ENCODE measurements at regions not wholly inside any gene's neighbourhood (a gene's known extent, or its start where the extent isn't known, plus 50 kb on each side); places are given as distances from the start of the nearest gene placed in this dataset.

- no peak for DNase-seq (ENCODE audit: extremely low spot score)
- CTCF ChIA-PET, result no interaction called here
- POLR2A ChIA-PET, result no interaction called here
- TF ChIP-seq FOXM1 (IDR thresholded peaks at IDR 0.05; ENCODE audit: borderline replicate concordance) (no peak), NFRKB (IDR thresholded peaks at IDR 0.05) (no peak), TARDBP (IDR thresholded peaks at IDR 0.05) (no peak), LEF1 (IDR thresholded peaks at IDR 0.05; ENCODE audit: borderline replicate concordance) (no peak), PKNOX1 (IDR thresholded peaks at IDR 0.05) (no peak), ZNF384 (IDR thresholded peaks at IDR 0.05) (no peak), ELF4 (IDR thresholded peaks at IDR 0.05) (no peak), L3MBTL2 (conservative IDR thresholded peaks at IDR 0.05) (no peak), SP1 (IDR thresholded peaks at IDR 0.05) (no peak), FOXA1 (IDR thresholded peaks at IDR 0.05) (no peak), SUZ12 (IDR thresholded peaks at IDR 0.05) (no peak), ARNT (IDR thresholded peaks at IDR 0.05) (no peak)
Measured at GRCh38 chr14:55902241-55902640, 216.0 kb upstream of the PELI2 start.

- POLR2A ChIA-PET, result no interaction called here
- no peak for DNase-seq (ENCODE audit: extremely low spot score)
- TF ChIP-seq LEF1 (IDR thresholded peaks at IDR 0.05; ENCODE audit: borderline replicate concordance) (no peak), FOXA1 (IDR thresholded peaks at IDR 0.05) (no peak), PKNOX1 (IDR thresholded peaks at IDR 0.05) (no peak), ELF4 (IDR thresholded peaks at IDR 0.05) (no peak), ZNF384 (IDR thresholded peaks at IDR 0.05) (no peak), FOXM1 (IDR thresholded peaks at IDR 0.05; ENCODE audit: borderline replicate concordance) (no peak), HDGF (IDR thresholded peaks at IDR 0.05; ENCODE audit: borderline replicate concordance) (no peak), L3MBTL2 (conservative IDR thresholded peaks at IDR 0.05) (no peak), SP1 (IDR thresholded peaks at IDR 0.05) (no peak), CTBP1 (IDR thresholded peaks at IDR 0.05; ENCODE audit: borderline replicate concordance) (no peak), TARDBP (IDR thresholded peaks at IDR 0.05) (no peak), BHLHE40 (IDR thresholded peaks at IDR 0.05; ENCODE audit: borderline replicate concordance) (no peak), FOXK2 (IDR thresholded peaks at IDR 0.05) (no peak), ARNT (IDR thresholded peaks at IDR 0.05) (no peak), SUZ12 (IDR thresholded peaks at IDR 0.05) (no peak)
- CTCF ChIA-PET, result no interaction called here
Measured at GRCh38 chr14:55904086-55904485, 214.1 kb upstream of the PELI2 start.

GRCh38 chr14:55908106-55908505 lies 210.1 kb upstream of the PELI2 start:
- POLR2A ChIA-PET, result no interaction called here

GRCh38 chr14:55909879-55910278 lies 208.3 kb upstream of the PELI2 start:
- POLR2A ChIA-PET, result no interaction called here
- CTCF ChIA-PET, result no interaction called here
- no peak for TF ChIP-seq CTBP1 (IDR thresholded peaks at IDR 0.05; ENCODE audit: borderline replicate concordance)
- TF ChIP-seq L3MBTL2 (conservative IDR thresholded peaks at IDR 0.05), result no peak
- no peak for TF ChIP-seq LEF1 (IDR thresholded peaks at IDR 0.05; ENCODE audit: borderline replicate concordance)
- TF ChIP-seq NFRKB (IDR thresholded peaks at IDR 0.05), result no peak
- no peak for TF ChIP-seq SUZ12 (IDR thresholded peaks at IDR 0.05)
- TF ChIP-seq ARNT (IDR thresholded peaks at IDR 0.05), result no peak
- TF ChIP-seq FOXA1 (IDR thresholded peaks at IDR 0.05), result no peak
- TF ChIP-seq FOXK2 (IDR thresholded peaks at IDR 0.05), result no peak
- TF ChIP-seq TARDBP (IDR thresholded peaks at IDR 0.05), result no peak
- no peak for TF ChIP-seq SP1 (IDR thresholded peaks at IDR 0.05)
- TF ChIP-seq ZNF384 (IDR thresholded peaks at IDR 0.05), result no peak
- TF ChIP-seq PKNOX1 (IDR thresholded peaks at IDR 0.05), result no peak
- no peak for TF ChIP-seq HDGF (IDR thresholded peaks at IDR 0.05; ENCODE audit: borderline replicate concordance)
- TF ChIP-seq BHLHE40 (IDR thresholded peaks at IDR 0.05; ENCODE audit: borderline replicate concordance), result no peak
- TF ChIP-seq ELF4 (IDR thresholded peaks at IDR 0.05), result no peak
- no peak for DNase-seq (ENCODE audit: extremely low spot score)

More at GRCh38 chr14:55908106-55908505, 210.1 kb upstream of the PELI2 start:
- no peak for TF ChIP-seq LEF1 (IDR thresholded peaks at IDR 0.05; ENCODE audit: borderline replicate concordance)
- no peak for TF ChIP-seq ELF4 (IDR thresholded peaks at IDR 0.05)
- no peak for TF ChIP-seq BHLHE40 (IDR thresholded peaks at IDR 0.05; ENCODE audit: borderline replicate concordance)
- TF ChIP-seq ARNT (IDR thresholded peaks at IDR 0.05), result no peak
- TF ChIP-seq FOXM1 (IDR thresholded peaks at IDR 0.05; ENCODE audit: borderline replicate concordance), result no peak
- no peak for TF ChIP-seq FOXK2 (IDR thresholded peaks at IDR 0.05)
- TF ChIP-seq TARDBP (IDR thresholded peaks at IDR 0.05), result no peak
- no peak for TF ChIP-seq CTBP1 (IDR thresholded peaks at IDR 0.05; ENCODE audit: borderline replicate concordance)
- no peak for TF ChIP-seq ZNF384 (IDR thresholded peaks at IDR 0.05)
- TF ChIP-seq SP1 (IDR thresholded peaks at IDR 0.05), result no peak
- no peak for TF ChIP-seq FOXA1 (IDR thresholded peaks at IDR 0.05)
- TF ChIP-seq SUZ12 (IDR thresholded peaks at IDR 0.05), result no peak
- TF ChIP-seq PKNOX1 (IDR thresholded peaks at IDR 0.05), result no peak
- TF ChIP-seq NFRKB (IDR thresholded peaks at IDR 0.05), result no peak
- no peak for TF ChIP-seq HDGF (IDR thresholded peaks at IDR 0.05; ENCODE audit: borderline replicate concordance)
- TF ChIP-seq L3MBTL2 (conservative IDR thresholded peaks at IDR 0.05), result no peak
- CTCF ChIA-PET, result no interaction called here
- DNase-seq (ENCODE audit: extremely low spot score), result no peak

GRCh38 chr14:55910601-55911243 lies 207.5 kb upstream of the PELI2 start:
- DNase-seq (ENCODE audit: extremely low spot score), result no peak
- TF ChIP-seq LEF1 (IDR thresholded peaks at IDR 0.05; ENCODE audit: borderline replicate concordance), result no peak
- no peak for TF ChIP-seq HDGF (IDR thresholded peaks at IDR 0.05; ENCODE audit: borderline replicate concordance)
- no peak for TF ChIP-seq SUZ12 (IDR thresholded peaks at IDR 0.05)
- no peak for TF ChIP-seq ARNT (IDR thresholded peaks at IDR 0.05)
- no peak for TF ChIP-seq TARDBP (IDR thresholded peaks at IDR 0.05)
- no peak for TF ChIP-seq ZNF384 (IDR thresholded peaks at IDR 0.05)
- no peak for TF ChIP-seq FOXA1 (IDR thresholded peaks at IDR 0.05)
- no peak for TF ChIP-seq FOXM1 (IDR thresholded peaks at IDR 0.05; ENCODE audit: borderline replicate concordance)
- no peak for TF ChIP-seq L3MBTL2 (conservative IDR thresholded peaks at IDR 0.05)
- TF ChIP-seq FOXK2 (IDR thresholded peaks at IDR 0.05), result no peak
- TF ChIP-seq BHLHE40 (IDR thresholded peaks at IDR 0.05; ENCODE audit: borderline replicate concordance), result no peak
- POLR2A ChIA-PET, result no interaction called here
- CTCF ChIA-PET, result no interaction called here

Data from HEK293T (cell line).